ENCODE measurements at regions not wholly inside any gene's neighbourhood (a gene's known extent, or its start where the extent isn't known, plus 50 kb on each side); places are given as distances from the start of the nearest gene placed in this dataset.

- TF ChIP-seq CTCF (IDR thresholded peaks at IDR 0.05) (no peak), POLR2AphosphoS5 (IDR thresholded peaks at IDR 0.05) (no peak)
Observed at GRCh38 chr2:65782186-65782585, 349.8 kb upstream of the SPRED2 start.

Measured in gastroesophageal sphincter (tissue), 3 donors.